Mesenchymal stem cell (in vitro differentiated cells and primary cell): ENCODE measurements at regions not wholly inside any gene's neighbourhood (a gene's known extent, or its start where the extent isn't known, plus 50 kb on each side); places are given as distances from the start of the nearest gene placed in this dataset.
A peak's percentile ranks its signal among the peaks of the same experiment; 100 is the strongest.

Source experiments
- DNase-seq: peaks from one replicate; pipeline ENCODE4 v3.0.0-alpha.2; 2013
- H2AFZ ChIP-seq: one replicate; pipeline ENCODE4 v1.6.1; 2013; ENCODE audit warnings: low read depth, mild to moderate bottlenecking, control low read depth, inconsistent platforms, low read length, moderate library complexity
- H2AK5ac ChIP-seq: 2 replicates; pipeline ENCODE4 v1.6.1; 2013; ENCODE audit warnings: low read length, moderate library complexity, mild to moderate bottlenecking, inconsistent platforms; ENCODE audit not compliant: severe bottlenecking
- H2BK120ac ChIP-seq: one replicate; pipeline ENCODE4 v1.6.1; 2013; ENCODE audit warnings: low read depth, mild to moderate bottlenecking, inconsistent platforms, low read length, moderate library complexity
- H2BK12ac ChIP-seq, 2 experiments: one replicate each; pipeline ENCODE4 v1.6.1; 2013; ENCODE audit warnings: inconsistent platforms in 2 of 2, low read length in 2 of 2, mild to moderate bottlenecking in 2 of 2, moderate library complexity in 2 of 2, control low read depth in 1 of 2
- H2BK15ac ChIP-seq: one replicate; pipeline ENCODE4 v1.6.1; 2013; ENCODE audit warnings: mild to moderate bottlenecking, low read depth, inconsistent platforms; ENCODE audit not compliant: poor library complexity, severe bottlenecking
- H2BK5ac ChIP-seq: 2 replicates; pipeline ENCODE4 v1.6.1; 2013; ENCODE audit warnings: low read depth, mild to moderate bottlenecking, low read length, control low read depth, inconsistent platforms; ENCODE audit not compliant: poor library complexity, severe bottlenecking
- H3K14ac ChIP-seq, 2 experiments: one replicate each; pipeline ENCODE4 v1.6.1; 2013; ENCODE audit warnings: inconsistent platforms in 2 of 2, low read length in 2 of 2, control low read depth in 1 of 2, mild to moderate bottlenecking in 1 of 2, moderate library complexity in 1 of 2
- H3K18ac ChIP-seq, 2 experiments: one replicate each; pipeline ENCODE4 v1.6.1; 2013; ENCODE audit warnings: inconsistent platforms in 2 of 2, low read length in 2 of 2, control low read depth in 1 of 2, low read depth in 1 of 2, mild to moderate bottlenecking in 1 of 2
- H3K23ac ChIP-seq, 2 experiments: one replicate each; pipeline ENCODE4 v1.6.1; 2013; ENCODE audit warnings: inconsistent platforms in 2 of 2, low read length in 2 of 2, mild to moderate bottlenecking in 2 of 2, moderate library complexity in 2 of 2, control low read depth in 1 of 2
- H3K27ac ChIP-seq: 2 replicates; pipeline ENCODE4 v1.5.1; 2013; ENCODE audit warnings: mild to moderate bottlenecking, moderate library complexity, low read length, control low read depth, inconsistent platforms; ENCODE audit not compliant: poor library complexity, severe bottlenecking
- H3K27me3 ChIP-seq, 2 experiments: 2 replicates each; pipeline versions ENCODE4 v1.6.1 to v1.7.0; 2013; ENCODE audit warnings: low read length in 2 of 2, mild to moderate bottlenecking in 2 of 2, moderate library complexity in 2 of 2, control low read depth in 1 of 2, inconsistent platforms in 1 of 2; ENCODE audit not compliant: control insufficient read depth in 1 of 2, insufficient read depth in 1 of 2
- H3K36me3 ChIP-seq, 2 experiments: 2 replicates each; pipeline versions ENCODE4 v1.6.1 to v1.7.0; 2013; ENCODE audit warnings: low read length in 2 of 2, control low read depth in 1 of 2, inconsistent platforms in 1 of 2, low read depth in 1 of 2, mild to moderate bottlenecking in 1 of 2; ENCODE audit not compliant: insufficient read depth in 2 of 2, control insufficient read depth in 1 of 2
- H3K4ac ChIP-seq, 2 experiments: one replicate each; pipeline ENCODE4 v1.6.1; 2013; ENCODE audit warnings: inconsistent platforms in 2 of 2, low read length in 2 of 2, mild to moderate bottlenecking in 2 of 2, moderate library complexity in 2 of 2, control low read depth in 1 of 2, low read depth in 1 of 2
- H3K4me1 ChIP-seq: 2 replicates; pipeline ENCODE4 v1.6.1; 2013; ENCODE audit warnings: low read depth, low read length, control low read depth; ENCODE audit not compliant: control insufficient read depth, insufficient read depth
- H3K4me2 ChIP-seq: 2 replicates; pipeline ENCODE4 v1.6.1; 2013; ENCODE audit warnings: low read length, mild to moderate bottlenecking, inconsistent platforms; ENCODE audit not compliant: poor library complexity, severe bottlenecking
- H3K4me3 ChIP-seq, 2 experiments: 2 replicates each; pipeline versions ENCODE4 v1.5.1 to v1.7.0; 2013; ENCODE audit warnings: low read length in 2 of 2, mild to moderate bottlenecking in 2 of 2, control low read depth in 1 of 2, low read depth in 1 of 2; ENCODE audit not compliant: insufficient read depth in 1 of 2
- H3K79me1 ChIP-seq: replicated peaks from 2 replicates; pipeline ENCODE4 v1.6.1; 2013; ENCODE audit warnings: mild to moderate bottlenecking, control low read depth, low read length, inconsistent platforms; ENCODE audit not compliant: poor library complexity, severe bottlenecking
- H3K9ac ChIP-seq: 2 replicates; pipeline ENCODE4 v1.7.0; 2013; ENCODE audit warnings: mild to moderate bottlenecking, low read length, moderate library complexity
- H3K9me3 ChIP-seq: 2 replicates; pipeline ENCODE4 v1.7.0; 2013; ENCODE audit warnings: mild to moderate bottlenecking, low read length; ENCODE audit not compliant: control insufficient read depth
- H4K8ac ChIP-seq: one replicate; pipeline ENCODE4 v1.6.1; 2013; ENCODE audit warnings: inconsistent platforms, mild to moderate bottlenecking, low read length, moderate library complexity
- H4K91ac ChIP-seq: one replicate; pipeline ENCODE4 v1.6.1; 2013; ENCODE audit warnings: mild to moderate bottlenecking, low read length, inconsistent platforms
- WGBS: methylation state at CpG from one replicate; pipeline ENCODE4 v1.1.7; 2013; ENCODE audit warnings: mixed read lengths; 5-methylcytosine and 5-hydroxymethylcytosine counted together

DNA sequence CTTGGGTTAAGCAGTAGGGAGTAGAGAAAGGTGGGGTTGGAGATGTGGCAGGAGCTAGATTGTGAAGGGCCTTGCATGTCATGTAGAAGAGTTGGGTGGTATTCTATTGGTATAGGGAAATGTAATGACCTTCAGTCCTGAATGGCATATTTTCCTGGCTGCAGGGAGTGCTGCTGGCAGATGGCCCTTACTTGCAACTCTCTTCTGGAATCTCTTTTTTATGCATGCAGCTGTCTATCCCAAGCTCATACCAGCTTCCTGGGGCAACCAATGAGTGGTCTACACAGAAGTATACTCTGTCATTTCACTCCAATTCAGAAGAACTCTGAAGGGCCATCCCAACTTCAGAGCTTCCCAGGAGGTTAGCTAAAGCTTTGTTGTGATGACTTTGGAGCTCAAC, 144.7 kb upstream of the ANKRD28 start:
- no peak overlapping the region for H2BK15ac ChIP-seq
- no peak for DNase-seq
- H3K4ac ChIP-seq = no peak overlapping the region
- H2AK5ac ChIP-seq = no peak overlapping the region
- H3K79me1 ChIP-seq = no peaks in the 10 kb centered on the region
- H3K4me3 ChIP-seq = no peak overlapping the region
- H3K4me2 ChIP-seq = no peak overlapping the region
- no peak overlapping the region for H4K8ac ChIP-seq
- H3K14ac ChIP-seq = no peak overlapping the region
- H3K9ac ChIP-seq = no peak overlapping the region
- H2AFZ ChIP-seq = no peak overlapping the region
- H3K9me3 ChIP-seq = no peaks in the 10 kb centered on the region
- H2BK120ac ChIP-seq = no peak overlapping the region
- H2BK5ac ChIP-seq = no peak overlapping the region
- no peak overlapping the region for H3K27ac ChIP-seq
- H3K36me3 ChIP-seq = no peaks in the 10 kb centered on the region
- H3K27me3 ChIP-seq = no peaks in the 10 kb centered on the region
- H4K91ac ChIP-seq = no peak overlapping the region
- H3K23ac ChIP-seq = no peak overlapping the region
- H2BK12ac ChIP-seq = no peak overlapping the region
- no peaks in the 10 kb centered on the region for H3K4me1 ChIP-seq
- no peak overlapping the region for H3K18ac ChIP-seq

DNA sequence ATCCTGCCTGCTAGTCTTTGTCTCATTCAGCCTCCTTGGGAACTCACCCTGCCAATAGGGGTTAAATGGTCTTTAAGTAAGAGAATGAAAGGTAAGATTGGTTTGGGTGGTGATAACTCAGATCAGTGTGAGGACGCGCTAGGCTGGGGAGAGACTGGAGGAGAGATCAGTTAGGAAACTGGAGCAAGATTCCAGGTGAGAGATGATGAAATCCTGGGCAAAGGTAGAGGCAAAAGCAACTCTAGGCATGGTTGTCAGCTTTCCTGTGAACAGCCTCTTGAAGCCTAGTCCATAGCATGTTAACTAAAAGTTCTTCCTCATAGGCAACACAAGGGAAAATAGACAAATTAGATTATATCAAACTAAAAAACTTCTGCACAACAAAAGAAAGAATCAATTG, 145.2 kb upstream of the ANKRD28 start:
- DNase-seq = no peak
- no peak overlapping the region for H2AFZ ChIP-seq
- no peaks in the 10 kb centered on the region for H3K27me3 ChIP-seq
- 98% methylated on average over 2 of the region's 2 CpGs for WGBS
- no peak overlapping the region for H2BK15ac ChIP-seq
- peak overlapping the region in 1 of 2 experiments; percentile 36 for H3K14ac ChIP-seq
- no peak overlapping the region for H3K23ac ChIP-seq
- no peak overlapping the region for H2BK120ac ChIP-seq
- H3K9ac ChIP-seq = no peak overlapping the region
- H3K4me3 ChIP-seq = no peak overlapping the region
- H3K36me3 ChIP-seq = no peaks in the 10 kb centered on the region
- no peak overlapping the region for H4K8ac ChIP-seq
- H3K4me1 ChIP-seq = no peaks in the 10 kb centered on the region
- no peak overlapping the region for H3K4me2 ChIP-seq
- no peak overlapping the region for H3K18ac ChIP-seq
- no peaks in the 10 kb centered on the region for H3K9me3 ChIP-seq
- H3K4ac ChIP-seq = no peak overlapping the region
- H4K91ac ChIP-seq = no peak overlapping the region
- no peak overlapping the region for H2BK5ac ChIP-seq
- no peak overlapping the region for H2BK12ac ChIP-seq
- no peak overlapping the region for H2AK5ac ChIP-seq
- H3K79me1 ChIP-seq = no peaks in the 10 kb centered on the region
- H3K27ac ChIP-seq = no peak overlapping the region

DNA sequence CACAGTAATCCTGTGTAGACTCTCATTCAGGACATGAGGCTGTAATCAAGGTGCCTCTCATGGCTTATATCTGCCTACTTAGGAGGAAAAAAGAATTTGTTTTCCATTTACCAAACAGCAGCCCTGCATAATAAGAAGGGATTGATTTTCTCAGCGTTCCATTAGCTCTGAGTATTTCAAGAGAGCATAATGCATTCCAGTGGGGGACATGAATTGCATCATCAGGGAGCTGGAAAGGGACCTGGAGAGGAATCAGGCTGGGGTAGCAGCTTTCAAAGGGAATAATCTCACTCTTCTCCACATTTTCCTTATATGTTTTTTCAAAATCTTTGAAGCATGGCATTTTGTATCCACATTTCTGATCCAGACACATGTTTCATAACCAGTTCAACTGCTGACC, 150.6 kb upstream of the ANKRD28 start:
- no peak overlapping the region for H2AK5ac ChIP-seq
- no peak overlapping the region for H3K4me3 ChIP-seq

DNA sequence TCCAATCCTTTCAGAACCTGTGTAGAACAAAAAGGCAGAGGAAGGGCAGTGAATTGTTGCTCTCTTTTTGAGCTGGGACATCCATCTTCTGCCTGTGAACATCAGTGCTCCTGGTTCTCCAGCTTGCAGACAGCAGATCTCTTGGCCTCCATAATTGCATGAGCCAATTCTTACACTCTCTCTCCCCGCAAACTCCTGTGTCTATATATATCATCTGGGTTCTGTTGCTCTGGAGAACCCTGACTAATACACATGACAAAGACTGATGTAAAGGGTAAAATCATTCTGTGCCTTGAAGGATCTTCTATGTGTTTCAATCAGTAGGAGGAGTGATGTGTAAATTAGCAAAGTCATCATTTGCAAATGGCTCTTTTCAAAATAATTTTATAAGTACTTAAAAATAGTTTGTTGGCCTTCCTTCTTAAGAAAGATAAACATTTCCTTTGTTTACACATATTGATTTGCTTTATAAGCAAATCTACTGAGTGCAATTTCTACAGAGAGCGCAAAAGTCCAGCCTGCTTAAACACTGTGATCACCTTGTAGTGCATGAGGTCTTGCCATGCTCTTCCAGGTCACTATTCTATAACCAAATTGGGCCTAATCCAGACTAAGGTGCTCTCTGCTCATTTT, 154.9 kb upstream of the ANKRD28 start:
- H3K36me3 ChIP-seq = no peaks in the 10 kb centered on the region
- H2BK120ac ChIP-seq = no peak overlapping the region
- no peaks in the 10 kb centered on the region for H3K79me1 ChIP-seq
- H2AK5ac ChIP-seq = no peak overlapping the region
- H3K23ac ChIP-seq = no peak overlapping the region
- no peak overlapping the region for H3K4me3 ChIP-seq
- no peak overlapping the region for H3K14ac ChIP-seq
- H3K4me1 ChIP-seq = peaks cover 1% of the 10 kb centered on the region
- H3K27me3 ChIP-seq = no peaks in the 10 kb centered on the region
- no peaks in the 10 kb centered on the region for H3K9me3 ChIP-seq
- no peak overlapping the region for H2AFZ ChIP-seq
- 100% methylated on average over 1 of the region's 2 CpGs for WGBS
- no peak overlapping the region for H3K4me2 ChIP-seq
- no peak overlapping the region for H4K8ac ChIP-seq
- no peak overlapping the region for H4K91ac ChIP-seq
- H3K18ac ChIP-seq = no peak overlapping the region
- H2BK15ac ChIP-seq = no peak overlapping the region
- no peak overlapping the region for H3K9ac ChIP-seq
- H2BK5ac ChIP-seq = no peak overlapping the region
- DNase-seq = peak; percentile 19
- H2BK12ac ChIP-seq = no peak overlapping the region
- no peak overlapping the region for H3K27ac ChIP-seq
- H3K4ac ChIP-seq = no peak overlapping the region

More for the DNA sequence above, 150.6 kb upstream of the ANKRD28 start:
- Histone ChIP-seq H3K4ac (no peak overlapping the region), H3K27ac (no peak overlapping the region), H3K4me1 (peaks cover 1% of the 10 kb centered on the region), H3K14ac (no peak overlapping the region), H2BK5ac (no peak overlapping the region), H3K4me2 (no peak overlapping the region), H4K8ac (no peak overlapping the region), H2BK15ac (no peak overlapping the region), H4K91ac (no peak overlapping the region), H3K36me3 (no peaks in the 10 kb centered on the region), H2BK120ac (no peak overlapping the region), H2BK12ac (no peak overlapping the region), H2AFZ (no peak overlapping the region), H3K9me3 (no peaks in the 10 kb centered on the region), H3K23ac (no peak overlapping the region), H3K18ac (no peak overlapping the region), H3K79me1 (no peaks in the 10 kb centered on the region), H3K27me3 (no peaks in the 10 kb centered on the region), H3K9ac (no peak overlapping the region)
- 86% methylated on average over 1 of the region's 1 CpG for WGBS
- no peak for DNase-seq
